Progenitor cell of endocrine pancreas (in vitro differentiated cells): ENCODE measurements at regions not wholly inside any gene's neighbourhood (a gene's known extent, or its start where the extent isn't known, plus 50 kb on each side); places are given as distances from the start of the nearest gene placed in this dataset.

Source experiments
- DNase-seq: peaks from one replicate; pipeline ENCODE4 v3.0.0; 2021; ENCODE audit warnings: low spot score; ENCODE audit not compliant: unreplicated experiment
- H3K27ac Mint-ChIP-seq: 2 replicates; pipeline ENCODE4 v1.8.0; 2021; ENCODE audit warnings: mild to moderate bottlenecking, moderate library complexity, mixed read lengths
- H3K27me3 Mint-ChIP-seq: 2 replicates; pipeline ENCODE4 v1.8.0; 2021; ENCODE audit warnings: mixed read lengths
- H3K36me3 Mint-ChIP-seq: 2 replicates; pipeline ENCODE4 v1.8.0; 2022; ENCODE audit warnings: mixed read lengths; ENCODE audit not compliant: insufficient read depth
- H3K4me1 Mint-ChIP-seq: 2 replicates; pipeline ENCODE4 v1.8.0; 2021; ENCODE audit warnings: low read depth, mixed read lengths
- H3K4me3 Mint-ChIP-seq: 2 replicates; pipeline ENCODE4 v1.8.0; 2021; ENCODE audit warnings: low read depth, mild to moderate bottlenecking, moderate library complexity, mixed read lengths
- H3K9me3 Mint-ChIP-seq: 2 replicates; pipeline ENCODE4 v1.8.0; 2021; ENCODE audit warnings: low read depth, mixed read lengths
- CTCF ChIP-seq: fragments of 200-600 bp; sonication (generic); IDR thresholded peaks from one replicate; pipeline ENCODE4 v1.5.0; 2021; ENCODE audit warnings: antibody characterized with exemption, mild to moderate bottlenecking; ENCODE audit not compliant: unreplicated experiment

- Mint-ChIP-seq H3K36me3 (no peaks in the 10 kb centered on the region), H3K27ac (no peak overlapping the region), H3K4me3 (no peak overlapping the region), H3K4me1 (peaks cover 3% of the 10 kb centered on the region), H3K9me3 (no peaks in the 10 kb centered on the region), H3K27me3 (peaks cover 21% of the 10 kb centered on the region)
- no peak for TF ChIP-seq CTCF
- no peak for DNase-seq
Measured at GRCh38 chr15:87707566-87708130, 548.9 kb downstream of the NTRK3 start.

- no peak for TF ChIP-seq CTCF
- H3K4me3 Mint-ChIP-seq = no peak overlapping the region
- H3K27me3 Mint-ChIP-seq = peaks cover 19% of the 10 kb centered on the region
- no peaks in the 10 kb centered on the region for H3K9me3 Mint-ChIP-seq
- H3K36me3 Mint-ChIP-seq = no peaks in the 10 kb centered on the region
- no peak for DNase-seq
- H3K4me1 Mint-ChIP-seq = peaks cover 3% of the 10 kb centered on the region
- no peak overlapping the region for H3K27ac Mint-ChIP-seq
Measured at GRCh38 chr15:87707071-87707470, 549.5 kb downstream of the NTRK3 start.

GRCh38 chr15:87706001-87706400, 550.5 kb downstream of the NTRK3 start:
- Mint-ChIP-seq H3K4me1 (no peaks in the 10 kb centered on the region), H3K9me3 (no peaks in the 10 kb centered on the region), H3K36me3 (no peaks in the 10 kb centered on the region), H3K27me3 (peaks cover 16% of the 10 kb centered on the region), H3K27ac (no peak overlapping the region), H3K4me3 (no peak overlapping the region)
- DNase-seq = no peak
- TF ChIP-seq CTCF = no peak

GRCh38 chr15:87704276-87704675, 552.3 kb downstream of the NTRK3 start:
- H3K27me3 Mint-ChIP-seq = peaks cover 16% of the 10 kb centered on the region
- no peak for TF ChIP-seq CTCF
- no peak overlapping the region for H3K27ac Mint-ChIP-seq
- H3K4me3 Mint-ChIP-seq = no peak overlapping the region
- peaks cover 3% of the 10 kb centered on the region for H3K9me3 Mint-ChIP-seq
- no peak for DNase-seq
- H3K4me1 Mint-ChIP-seq = peaks cover 4% of the 10 kb centered on the region
- H3K36me3 Mint-ChIP-seq = no peaks in the 10 kb centered on the region

GRCh38 chr15:87703327-87704111, 553.0 kb downstream of the NTRK3 start:
- Mint-ChIP-seq H3K4me1 (peaks cover 4% of the 10 kb centered on the region), H3K36me3 (no peaks in the 10 kb centered on the region), H3K27me3 (peaks cover 16% of the 10 kb centered on the region), H3K27ac (no peak overlapping the region), H3K4me3 (no peak overlapping the region), H3K9me3 (peaks cover 3% of the 10 kb centered on the region)
- DNase-seq = no peak
- TF ChIP-seq CTCF = no peak
